Hepatocyte (in vitro differentiated cells): ENCODE measurements at regions not wholly inside any gene's neighbourhood (a gene's known extent, or its start where the extent isn't known, plus 50 kb on each side); places are given as distances from the start of the nearest gene placed in this dataset.

ENCODE experiments used
- DNase-seq: peaks from one replicate; pipeline ENCODE4 v3.0.0-alpha.2; 2016; ENCODE audit warnings: low spot score
- H2AFZ ChIP-seq: fragments of 200-600 bp; sonication (generic); 2 replicates; pipeline ENCODE4 v1.6.0; 2016; ENCODE audit warnings: antibody characterized with exemption, mild to moderate bottlenecking
- H3K27ac ChIP-seq: fragments of 200-600 bp; sonication (generic); 2 replicates; pipeline ENCODE4 v1.5.1; 2016; ENCODE audit warnings: mild to moderate bottlenecking
- H3K27me3 ChIP-seq: fragments of 200-600 bp; sonication (generic); 2 replicates; pipeline ENCODE4 v1.6.1; 2016
- H3K36me3 ChIP-seq: fragments of 200-600 bp; sonication (generic); replicated peaks from 2 replicates; pipeline ENCODE4 v1.5.1; 2016; ENCODE audit warnings: low read depth; ENCODE audit not compliant: insufficient read depth
- H3K4me1 ChIP-seq: fragments of 200-600 bp; sonication (generic); 2 replicates; pipeline ENCODE4 v1.5.1; 2016; ENCODE audit warnings: mild to moderate bottlenecking, moderate library complexity; ENCODE audit not compliant: insufficient read depth
- H3K4me2 ChIP-seq: fragments of 200-600 bp; sonication (generic); 2 replicates; pipeline ENCODE4 v1.6.0; 2016
- H3K4me3 ChIP-seq: fragments of 200-600 bp; sonication (generic); 2 replicates; pipeline ENCODE4 v1.5.1; 2016; ENCODE audit warnings: mild to moderate bottlenecking
- H3K79me2 ChIP-seq: fragments of 200-600 bp; sonication (generic); 2 replicates; pipeline ENCODE4 v1.6.0; 2017; ENCODE audit warnings: mild to moderate bottlenecking
- H3K9me2 ChIP-seq: fragments of 200-600 bp; sonication (generic); replicated peaks from 2 replicates; pipeline ENCODE4 v1.6.0; 2017; ENCODE audit warnings: mild to moderate bottlenecking; ENCODE audit not compliant: insufficient read depth
- H3K9me3 ChIP-seq: fragments of 200-600 bp; sonication (generic); 2 replicates; pipeline ENCODE4 v1.5.1; 2016; ENCODE audit warnings: low read depth, mild to moderate bottlenecking
- H4K20me1 ChIP-seq: fragments of 200-600 bp; sonication (generic); 2 replicates; pipeline ENCODE4 v1.6.0; 2016; ENCODE audit warnings: mild to moderate bottlenecking; ENCODE audit not compliant: insufficient read depth, poor library complexity, severe bottlenecking
- CTCF ChIP-seq: fragments of 200-600 bp; sonication (generic); IDR thresholded peaks from 2 replicates; pipeline ENCODE4 v1.5.1; 2016; ENCODE audit warnings: antibody characterized with exemption, mild to moderate bottlenecking; ENCODE audit not compliant: poor library complexity
- EZH2 ChIP-seq: fragments of 200-600 bp; sonication (generic); IDR thresholded peaks from 2 replicates; pipeline ENCODE4 v1.6.1; 2016; ENCODE audit warnings: antibody characterized with exemption, mild to moderate bottlenecking, borderline replicate concordance
- EZH2phosphoT487 ChIP-seq: fragments of 200-600 bp; sonication (generic); IDR thresholded peaks from one replicate; pipeline ENCODE4 v1.6.1; 2018; ENCODE audit warnings: antibody characterized with exemption, mild to moderate bottlenecking, low read depth, moderate library complexity; ENCODE audit not compliant: unreplicated experiment, severe bottlenecking
- WGBS: methylation state at CpG from one replicate; pipeline ENCODE4 v1.1.6; 2016; ENCODE audit warnings: low lambda C conversion rate; ENCODE audit errors: missing lambda C conversion rate; 5-methylcytosine and 5-hydroxymethylcytosine counted together

GRCh38 chr5:121373371-121373770 lies 478.3 kb upstream of the FTMT start:
- Histone ChIP-seq H3K36me3 (no peaks in the 10 kb centered on the region), H3K4me2 (no peak overlapping the region), H3K27ac (no peak overlapping the region), H2AFZ (no peak overlapping the region), H3K4me3 (no peak overlapping the region), H3K9me3 (no peaks in the 10 kb centered on the region), H3K27me3 (no peaks in the 10 kb centered on the region), H3K9me2 (no peaks in the 10 kb centered on the region), H3K79me2 (no peaks in the 10 kb centered on the region), H4K20me1 (no peaks in the 10 kb centered on the region), H3K4me1 (no peaks in the 10 kb centered on the region)
- no peak for DNase-seq
- WGBS, result 85% methylated on average over 3 of the region's 3 CpGs
- no peak for TF ChIP-seq CTCF
- TF ChIP-seq EZH2, result no peak
- no peak for TF ChIP-seq EZH2phosphoT487

GRCh38 chr5:121377461-121377860 lies 474.2 kb upstream of the FTMT start:
- Histone ChIP-seq H3K79me2 (no peaks in the 10 kb centered on the region), H3K4me1 (no peaks in the 10 kb centered on the region), H3K27ac (no peak overlapping the region), H3K9me3 (no peaks in the 10 kb centered on the region), H2AFZ (no peak overlapping the region), H3K36me3 (no peaks in the 10 kb centered on the region), H3K4me3 (no peak overlapping the region), H4K20me1 (no peaks in the 10 kb centered on the region), H3K9me2 (no peaks in the 10 kb centered on the region), H3K27me3 (no peaks in the 10 kb centered on the region), H3K4me2 (no peak overlapping the region)
- TF ChIP-seq EZH2phosphoT487 (no peak), EZH2 (no peak), CTCF (no peak)
- 40% methylated on average over 1 of the region's 1 CpG for WGBS
- no peak for DNase-seq

- 96% methylated on average over 3 of the region's 3 CpGs for WGBS
- Histone ChIP-seq H3K36me3 (no peaks in the 10 kb centered on the region), H3K4me1 (no peaks in the 10 kb centered on the region), H3K27ac (no peak overlapping the region), H3K79me2 (no peaks in the 10 kb centered on the region), H3K27me3 (no peaks in the 10 kb centered on the region), H4K20me1 (no peaks in the 10 kb centered on the region), H3K4me3 (no peak overlapping the region), H3K4me2 (no peak overlapping the region), H3K9me3 (no peaks in the 10 kb centered on the region), H3K9me2 (no peaks in the 10 kb centered on the region), H2AFZ (no peak overlapping the region)
- no peak for DNase-seq
- TF ChIP-seq EZH2 (no peak), CTCF (no peak)
Measured at GRCh38 chr5:121378046-121378445, 473.6 kb upstream of the FTMT start.
